ENCODE measurements at regions not wholly inside any gene's neighbourhood (a gene's known extent, or its start where the extent isn't known, plus 50 kb on each side); places are given as distances from the start of the nearest gene placed in this dataset.

DNA sequence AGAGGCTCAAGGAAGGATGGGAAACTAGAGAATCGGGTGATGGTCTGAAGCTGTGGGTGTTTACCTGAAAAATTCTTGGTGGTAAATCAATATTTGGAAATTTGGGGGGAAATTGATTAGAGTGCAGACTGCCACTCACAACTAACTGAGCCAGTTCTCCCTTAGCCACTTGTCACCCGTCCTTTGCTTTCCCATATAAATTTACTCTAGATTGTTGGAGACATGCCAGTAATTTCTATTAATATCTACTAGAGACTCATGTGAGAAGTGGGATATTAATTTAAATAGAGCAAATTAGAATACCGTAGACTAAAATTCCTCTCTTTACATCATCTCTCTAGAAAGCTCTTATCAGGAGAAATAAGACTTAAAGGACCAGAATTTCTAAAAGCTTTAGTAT, 471.3 kb upstream of the DAB2 start:
- TF ChIP-seq, protein P1, sequence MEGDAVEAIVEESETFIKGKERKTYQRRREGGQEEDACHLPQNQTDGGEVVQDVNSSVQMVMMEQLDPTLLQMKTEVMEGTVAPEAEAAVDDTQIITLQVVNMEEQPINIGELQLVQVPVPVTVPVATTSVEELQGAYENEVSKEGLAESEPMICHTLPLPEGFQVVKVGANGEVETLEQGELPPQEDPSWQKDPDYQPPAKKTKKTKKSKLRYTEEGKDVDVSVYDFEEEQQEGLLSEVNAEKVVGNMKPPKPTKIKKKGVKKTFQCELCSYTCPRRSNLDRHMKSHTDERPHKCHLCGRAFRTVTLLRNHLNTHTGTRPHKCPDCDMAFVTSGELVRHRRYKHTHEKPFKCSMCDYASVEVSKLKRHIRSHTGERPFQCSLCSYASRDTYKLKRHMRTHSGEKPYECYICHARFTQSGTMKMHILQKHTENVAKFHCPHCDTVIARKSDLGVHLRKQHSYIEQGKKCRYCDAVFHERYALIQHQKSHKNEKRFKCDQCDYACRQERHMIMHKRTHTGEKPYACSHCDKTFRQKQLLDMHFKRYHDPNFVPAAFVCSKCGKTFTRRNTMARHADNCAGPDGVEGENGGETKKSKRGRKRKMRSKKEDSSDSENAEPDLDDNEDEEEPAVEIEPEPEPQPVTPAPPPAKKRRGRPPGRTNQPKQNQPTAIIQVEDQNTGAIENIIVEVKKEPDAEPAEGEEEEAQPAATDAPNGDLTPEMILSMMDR (conservative IDR thresholded peaks at IDR 0.05 in 1 of 2, IDR thresholded peaks at IDR 0.05 in 1 of 2; ENCODE audit: low read depth in 1 of 2, low read length in 2 of 2), result no peak
- TF ChIP-seq EZH2 (IDR thresholded peaks at IDR 0.05; ENCODE audit: low read length, missing control alignments), result no peak

Measured in fibroblast of lung (primary cell).